Type B pancreatic cell (in vitro differentiated cells): ENCODE measurements at regions not wholly inside any gene's neighbourhood (a gene's known extent, or its start where the extent isn't known, plus 50 kb on each side); places are given as distances from the start of the nearest gene placed in this dataset.

Experiments used
- DNase-seq: peaks from one replicate; pipeline ENCODE4 v3.0.0; 2021; ENCODE audit warnings: mixed read lengths; ENCODE audit not compliant: unreplicated experiment; ENCODE audit errors: extremely low spot score
- H3K27ac Mint-ChIP-seq: 2 replicates; pipeline ENCODE4 v1.8.0; 2021; ENCODE audit warnings: mild to moderate bottlenecking, mixed read lengths
- H3K27me3 Mint-ChIP-seq: 2 replicates; pipeline ENCODE4 v1.8.0; 2021; ENCODE audit warnings: mixed read lengths
- H3K36me3 Mint-ChIP-seq: 2 replicates; pipeline ENCODE4 v1.8.0; 2021; ENCODE audit warnings: mixed read lengths
- H3K4me1 Mint-ChIP-seq: one replicate; pipeline ENCODE4 v1.8.0; 2021; ENCODE audit warnings: mixed read lengths; ENCODE audit not compliant: unreplicated experiment
- H3K4me3 Mint-ChIP-seq: 2 replicates; pipeline ENCODE4 v1.8.0; 2021; ENCODE audit warnings: mild to moderate bottlenecking, mixed read lengths
- H3K9me3 Mint-ChIP-seq: 2 replicates; pipeline ENCODE4 v1.8.0; 2021; ENCODE audit warnings: mixed read lengths
- TF ChIP-seq, protein P1 (sequence below): fragments of 200-600 bp; sonication (generic); conservative IDR thresholded peaks from 2 replicates; pipeline ENCODE4 v1.5.0; 2021; ENCODE audit warnings: antibody characterized with exemption, mild to moderate bottlenecking

DNA sequence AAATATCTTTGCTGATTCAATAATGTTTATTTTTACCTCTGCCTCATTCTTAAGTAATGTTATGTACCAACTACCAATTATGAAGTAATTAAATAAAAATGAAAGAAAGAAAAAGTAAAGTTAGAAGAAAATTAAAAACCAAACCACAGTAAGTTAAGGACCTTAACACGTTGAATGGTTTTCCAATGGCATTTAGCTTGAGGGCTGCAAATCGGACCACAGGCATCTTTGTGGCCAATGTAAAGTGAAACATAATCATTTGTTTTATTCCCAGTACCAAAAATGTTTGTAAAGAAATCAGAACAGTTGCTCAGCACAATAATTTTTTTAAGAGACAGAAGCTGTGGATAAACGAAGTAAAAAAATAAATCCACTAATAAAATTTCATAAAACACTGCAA is 1455.5 kb upstream of the ZEB2 start:
- H3K27ac Mint-ChIP-seq = no peak overlapping the region
- H3K27me3 Mint-ChIP-seq = no peaks in the 10 kb centered on the region
- no peaks in the 10 kb centered on the region for H3K9me3 Mint-ChIP-seq
- H3K4me1 Mint-ChIP-seq = no peaks in the 10 kb centered on the region
- no peak for DNase-seq
- no peaks in the 10 kb centered on the region for H3K36me3 Mint-ChIP-seq
- TF ChIP-seq, protein P1, sequence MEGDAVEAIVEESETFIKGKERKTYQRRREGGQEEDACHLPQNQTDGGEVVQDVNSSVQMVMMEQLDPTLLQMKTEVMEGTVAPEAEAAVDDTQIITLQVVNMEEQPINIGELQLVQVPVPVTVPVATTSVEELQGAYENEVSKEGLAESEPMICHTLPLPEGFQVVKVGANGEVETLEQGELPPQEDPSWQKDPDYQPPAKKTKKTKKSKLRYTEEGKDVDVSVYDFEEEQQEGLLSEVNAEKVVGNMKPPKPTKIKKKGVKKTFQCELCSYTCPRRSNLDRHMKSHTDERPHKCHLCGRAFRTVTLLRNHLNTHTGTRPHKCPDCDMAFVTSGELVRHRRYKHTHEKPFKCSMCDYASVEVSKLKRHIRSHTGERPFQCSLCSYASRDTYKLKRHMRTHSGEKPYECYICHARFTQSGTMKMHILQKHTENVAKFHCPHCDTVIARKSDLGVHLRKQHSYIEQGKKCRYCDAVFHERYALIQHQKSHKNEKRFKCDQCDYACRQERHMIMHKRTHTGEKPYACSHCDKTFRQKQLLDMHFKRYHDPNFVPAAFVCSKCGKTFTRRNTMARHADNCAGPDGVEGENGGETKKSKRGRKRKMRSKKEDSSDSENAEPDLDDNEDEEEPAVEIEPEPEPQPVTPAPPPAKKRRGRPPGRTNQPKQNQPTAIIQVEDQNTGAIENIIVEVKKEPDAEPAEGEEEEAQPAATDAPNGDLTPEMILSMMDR = no peak
- H3K4me3 Mint-ChIP-seq = no peak overlapping the region

DNA sequence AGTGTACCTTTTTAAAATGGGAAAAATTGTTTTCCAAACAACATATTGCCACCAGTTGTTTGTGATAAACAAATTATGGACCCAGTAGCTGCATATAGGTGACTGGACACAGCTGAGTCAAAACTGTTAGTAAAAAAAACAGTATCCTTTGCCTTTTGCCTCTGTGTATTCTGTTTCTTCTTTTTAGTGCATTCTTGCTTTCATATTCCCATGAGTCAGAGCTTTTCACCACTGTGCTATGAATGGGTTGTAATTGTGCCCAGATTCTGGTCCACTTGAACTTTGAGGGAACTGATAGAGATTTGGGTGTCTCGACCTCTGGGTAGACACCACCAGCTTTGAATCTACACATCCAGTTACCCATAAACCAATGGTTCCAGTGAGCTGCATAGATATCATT is 1441.9 kb upstream of the ZEB2 start:
- no peak for DNase-seq
- Mint-ChIP-seq H3K4me1 (no peaks in the 10 kb centered on the region), H3K27me3 (no peaks in the 10 kb centered on the region), H3K4me3 (no peak overlapping the region), H3K36me3 (no peaks in the 10 kb centered on the region), H3K9me3 (peaks cover 8% of the 10 kb centered on the region), H3K27ac (no peak overlapping the region)
- TF ChIP-seq, protein P1 = no peak

DNA sequence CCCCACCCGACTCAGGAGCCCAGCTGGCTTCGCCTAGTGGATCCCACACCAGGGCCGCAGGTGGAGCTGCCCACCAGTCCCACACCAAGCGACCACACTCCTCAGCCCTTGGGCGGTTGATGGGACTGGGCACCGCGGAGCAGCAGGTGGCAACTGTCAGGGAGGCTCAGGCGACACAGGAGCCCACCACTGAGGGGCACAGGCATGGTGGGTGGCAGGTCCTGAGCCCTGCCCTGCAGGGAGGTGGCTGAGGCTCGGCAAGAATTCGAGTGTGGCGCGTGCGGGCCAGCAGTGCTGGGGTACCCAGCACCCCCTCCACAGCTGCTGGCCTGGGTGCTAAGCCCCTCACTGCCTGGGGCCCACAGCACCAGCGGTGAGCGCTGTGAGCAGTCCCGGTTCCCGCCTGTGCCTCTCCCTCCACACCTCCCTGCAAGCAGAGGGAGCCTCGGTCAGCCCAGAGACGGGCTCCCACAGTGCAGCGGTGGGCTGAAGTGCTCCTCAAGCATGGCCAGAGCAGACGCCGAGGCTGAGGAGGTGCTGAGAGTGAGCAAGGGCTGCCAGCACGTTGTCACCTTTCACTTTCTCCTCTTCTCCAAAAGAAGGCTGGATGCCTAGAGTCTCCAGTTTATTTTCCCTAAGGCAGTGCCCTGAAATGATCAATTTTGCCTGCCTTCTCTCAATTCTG is 1440.7 kb upstream of the ZEB2 start:
- TF ChIP-seq, protein P1 = no peak
- Mint-ChIP-seq H3K36me3 (no peaks in the 10 kb centered on the region), H3K27ac (no peak overlapping the region), H3K4me3 (no peak overlapping the region), H3K9me3 (peaks cover 13% of the 10 kb centered on the region), H3K27me3 (no peaks in the 10 kb centered on the region), H3K4me1 (no peaks in the 10 kb centered on the region)
- DNase-seq = no peak

DNA sequence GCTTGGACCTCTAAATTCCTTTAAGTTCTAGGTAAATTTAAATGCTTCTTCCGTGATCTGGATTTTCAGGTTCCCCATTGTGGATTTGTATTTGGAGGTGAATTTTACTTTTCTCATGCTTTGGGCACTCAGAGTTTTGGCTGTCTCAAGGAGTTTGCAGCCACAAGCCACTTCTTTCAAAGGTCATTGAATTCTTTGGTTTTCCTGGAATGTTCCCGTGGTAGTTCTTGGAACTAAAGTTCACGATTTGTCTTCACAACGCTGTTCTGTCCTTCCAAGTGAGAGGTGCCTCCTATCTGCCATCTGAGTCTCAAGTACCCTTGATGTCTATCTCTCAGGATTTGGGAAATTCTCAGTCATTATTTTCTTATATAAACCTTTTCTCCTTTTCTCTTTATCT is 1438.7 kb upstream of the ZEB2 start:
- peaks cover 2% of the 10 kb centered on the region for H3K36me3 Mint-ChIP-seq
- H3K4me1 Mint-ChIP-seq = no peaks in the 10 kb centered on the region
- H3K27me3 Mint-ChIP-seq = no peaks in the 10 kb centered on the region
- TF ChIP-seq, protein P1 = no peak
- H3K27ac Mint-ChIP-seq = no peak overlapping the region
- H3K9me3 Mint-ChIP-seq = peaks cover 23% of the 10 kb centered on the region
- no peak overlapping the region for H3K4me3 Mint-ChIP-seq
- no peak for DNase-seq

DNA sequence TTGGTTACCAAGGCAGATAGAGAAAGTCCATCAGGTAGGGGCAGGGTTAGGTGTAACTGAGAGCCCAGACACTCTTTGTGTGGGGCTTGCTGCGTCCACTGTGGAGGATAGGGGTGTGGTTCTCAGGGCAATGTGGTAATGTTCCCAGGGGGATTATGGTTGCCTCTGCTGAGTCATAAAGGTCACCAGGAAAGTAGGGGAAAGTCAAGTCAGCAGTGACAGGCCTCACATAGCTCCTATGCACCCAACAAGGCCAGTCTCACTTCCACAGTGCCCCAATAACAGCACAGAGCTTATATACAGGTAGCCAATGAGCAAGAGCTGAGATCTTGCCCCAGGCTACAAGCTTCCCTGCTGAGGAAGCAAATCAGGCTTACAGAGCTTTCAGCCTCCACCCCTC is 1438.0 kb upstream of the ZEB2 start:
- TF ChIP-seq, protein P1 = no peak
- no peak for DNase-seq
- no peaks in the 10 kb centered on the region for H3K27me3 Mint-ChIP-seq
- no peak overlapping the region for H3K4me3 Mint-ChIP-seq
- no peaks in the 10 kb centered on the region for H3K4me1 Mint-ChIP-seq
- H3K9me3 Mint-ChIP-seq = peaks cover 27% of the 10 kb centered on the region
- no peak overlapping the region for H3K27ac Mint-ChIP-seq
- H3K36me3 Mint-ChIP-seq = peaks cover 4% of the 10 kb centered on the region
